ENCODE measurements at regions not wholly inside any gene's neighbourhood (a gene's known extent, or its start where the extent isn't known, plus 50 kb on each side); places are given as distances from the start of the nearest gene placed in this dataset.

DNA sequence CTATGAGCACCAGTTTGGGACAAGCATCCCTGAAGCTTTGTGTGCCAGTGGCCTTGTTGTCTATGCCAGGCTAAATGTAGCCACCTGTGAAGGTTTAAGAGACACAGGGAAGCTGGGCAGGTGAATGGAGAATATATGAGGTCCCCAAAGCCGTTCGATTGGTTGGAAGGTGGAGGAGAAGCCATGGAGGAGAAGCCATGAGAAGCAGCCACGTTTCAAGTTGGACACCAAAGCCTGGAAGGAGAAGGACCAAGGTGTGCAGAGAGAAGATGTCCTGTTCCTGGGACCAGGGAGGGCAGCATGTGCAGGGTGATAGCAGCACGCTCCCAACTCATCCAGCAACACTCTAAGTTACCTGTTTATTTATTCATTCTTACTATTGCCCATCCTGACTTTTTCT, 432.3 kb upstream of the TSHZ3 start:
- DNase-seq (ENCODE audit: low read depth) = no peak
- H3K4me3 ChIP-seq (ENCODE audit: control insufficient read depth, low read depth, low read length) = no peak overlapping the region
- TF ChIP-seq, protein P1, sequence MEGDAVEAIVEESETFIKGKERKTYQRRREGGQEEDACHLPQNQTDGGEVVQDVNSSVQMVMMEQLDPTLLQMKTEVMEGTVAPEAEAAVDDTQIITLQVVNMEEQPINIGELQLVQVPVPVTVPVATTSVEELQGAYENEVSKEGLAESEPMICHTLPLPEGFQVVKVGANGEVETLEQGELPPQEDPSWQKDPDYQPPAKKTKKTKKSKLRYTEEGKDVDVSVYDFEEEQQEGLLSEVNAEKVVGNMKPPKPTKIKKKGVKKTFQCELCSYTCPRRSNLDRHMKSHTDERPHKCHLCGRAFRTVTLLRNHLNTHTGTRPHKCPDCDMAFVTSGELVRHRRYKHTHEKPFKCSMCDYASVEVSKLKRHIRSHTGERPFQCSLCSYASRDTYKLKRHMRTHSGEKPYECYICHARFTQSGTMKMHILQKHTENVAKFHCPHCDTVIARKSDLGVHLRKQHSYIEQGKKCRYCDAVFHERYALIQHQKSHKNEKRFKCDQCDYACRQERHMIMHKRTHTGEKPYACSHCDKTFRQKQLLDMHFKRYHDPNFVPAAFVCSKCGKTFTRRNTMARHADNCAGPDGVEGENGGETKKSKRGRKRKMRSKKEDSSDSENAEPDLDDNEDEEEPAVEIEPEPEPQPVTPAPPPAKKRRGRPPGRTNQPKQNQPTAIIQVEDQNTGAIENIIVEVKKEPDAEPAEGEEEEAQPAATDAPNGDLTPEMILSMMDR (conservative IDR thresholded peaks at IDR 0.05; ENCODE audit: control insufficient read depth, insufficient read depth, low read depth, low read length) = no peak

DNA sequence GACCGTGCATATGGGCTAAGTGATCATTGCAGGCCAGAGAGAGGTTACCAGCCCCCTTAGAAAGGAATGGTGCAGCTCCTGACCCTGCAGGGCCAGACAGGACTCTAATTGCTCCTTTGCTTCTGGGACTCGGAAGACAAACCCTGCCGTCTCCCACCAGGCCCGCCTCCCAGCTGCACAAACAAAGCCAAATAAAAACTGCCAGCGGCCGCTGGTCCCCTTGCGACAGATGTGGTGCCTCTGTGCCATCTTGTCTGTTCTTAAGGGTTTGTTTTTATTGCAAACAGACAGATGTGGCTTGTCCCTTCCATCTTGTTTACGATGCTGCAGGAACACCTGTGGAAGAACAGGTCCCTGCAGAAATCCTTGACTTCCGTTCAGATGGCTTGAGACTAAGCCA, 434.4 kb upstream of the TSHZ3 start:
- no peak for DNase-seq (ENCODE audit: low read depth)
- no peak overlapping the region for H3K4me3 ChIP-seq (ENCODE audit: control insufficient read depth, low read depth, low read length)
- TF ChIP-seq, protein P1 (conservative IDR thresholded peaks at IDR 0.05; ENCODE audit: control insufficient read depth, insufficient read depth, low read depth, low read length) = no peak

DNA sequence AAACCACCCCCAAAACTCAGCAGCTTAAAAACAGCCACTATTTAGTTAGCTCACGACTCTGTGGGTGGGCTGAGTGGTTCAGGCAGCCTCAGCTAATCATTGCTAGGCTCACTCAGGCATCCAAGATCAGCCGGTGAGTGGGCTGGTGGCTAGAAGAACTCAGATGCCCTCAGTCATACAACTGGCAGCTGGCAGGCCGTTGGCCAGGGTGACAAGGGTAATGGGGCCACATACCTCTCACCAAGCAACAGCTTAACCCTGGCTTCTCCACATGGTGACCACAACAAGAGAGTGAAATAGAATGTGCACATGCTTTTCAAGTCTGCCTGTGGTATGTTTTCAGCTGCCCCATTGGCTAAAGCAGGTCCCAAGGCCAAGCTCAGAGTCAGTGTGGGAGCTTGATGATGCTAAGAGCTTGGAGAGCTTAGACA, 435.4 kb upstream of the TSHZ3 start:
- no peak for DNase-seq (ENCODE audit: low read depth)

DNA sequence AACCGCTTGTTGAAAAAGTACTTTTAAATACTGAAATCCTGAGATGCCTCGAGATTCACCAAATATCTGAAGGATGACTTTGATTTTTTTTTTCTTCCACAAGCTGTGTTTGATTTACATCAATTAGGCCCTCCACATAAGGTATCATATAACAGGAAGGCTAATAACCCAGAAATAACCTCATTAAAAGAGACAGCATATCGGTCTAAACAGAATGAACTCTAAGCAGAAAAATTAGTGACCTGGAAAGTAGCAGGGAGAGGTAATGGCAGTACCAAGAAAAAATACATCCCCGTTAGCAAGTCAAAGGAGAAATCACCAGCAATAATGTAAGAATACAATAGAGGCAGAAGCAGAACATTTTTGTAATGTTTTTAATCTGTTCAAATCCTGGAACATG, 452.4 kb upstream of the TSHZ3 start:
- H3K4me3 ChIP-seq (ENCODE audit: control insufficient read depth, low read depth, low read length) = no peak overlapping the region
- DNase-seq (ENCODE audit: low read depth) = no peak
- TF ChIP-seq, protein P1 (conservative IDR thresholded peaks at IDR 0.05; ENCODE audit: control insufficient read depth, insufficient read depth, low read depth, low read length) = no peak

More for the DNA sequence above, 435.4 kb upstream of the TSHZ3 start:
- no peak overlapping the region for H3K4me3 ChIP-seq (ENCODE audit: control insufficient read depth, low read depth, low read length)
- TF ChIP-seq, protein P1 (conservative IDR thresholded peaks at IDR 0.05; ENCODE audit: control insufficient read depth, insufficient read depth, low read depth, low read length) = no peak

DNA sequence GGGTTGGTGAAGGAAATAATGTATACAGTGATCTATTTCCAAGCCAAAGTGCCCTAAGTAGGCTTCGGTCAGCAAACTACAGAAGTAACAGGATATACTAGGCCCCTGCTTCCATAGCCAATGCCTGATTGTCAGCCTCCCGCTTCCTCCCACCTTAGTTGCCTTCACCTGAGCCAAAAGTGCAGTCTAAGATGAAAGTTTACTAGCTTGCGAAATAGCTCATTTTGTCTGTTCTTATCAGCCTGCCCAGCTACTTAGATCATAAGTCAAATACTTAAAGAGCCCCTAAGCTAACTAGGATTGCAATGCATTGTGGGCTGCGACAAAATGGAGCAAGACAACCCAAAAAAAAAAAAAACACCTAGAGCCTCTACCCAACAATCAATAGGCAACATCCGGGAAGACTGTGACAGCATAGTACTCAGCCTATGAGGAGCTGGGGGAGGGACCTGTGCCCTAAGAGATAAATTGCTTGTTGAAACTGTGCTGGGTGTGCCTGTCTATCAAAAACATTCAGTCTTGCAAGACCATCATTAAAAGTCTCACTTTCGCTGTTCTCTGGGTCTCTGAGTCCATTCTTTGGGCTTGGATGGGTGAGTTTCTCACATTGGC, 454.7 kb upstream of the TSHZ3 start:
- no peak overlapping the region for H3K4me3 ChIP-seq (ENCODE audit: control insufficient read depth, low read depth, low read length)
- no peak for DNase-seq (ENCODE audit: low read depth)
- TF ChIP-seq, protein P1 (conservative IDR thresholded peaks at IDR 0.05; ENCODE audit: control insufficient read depth, insufficient read depth, low read depth, low read length) = no peak

DNA sequence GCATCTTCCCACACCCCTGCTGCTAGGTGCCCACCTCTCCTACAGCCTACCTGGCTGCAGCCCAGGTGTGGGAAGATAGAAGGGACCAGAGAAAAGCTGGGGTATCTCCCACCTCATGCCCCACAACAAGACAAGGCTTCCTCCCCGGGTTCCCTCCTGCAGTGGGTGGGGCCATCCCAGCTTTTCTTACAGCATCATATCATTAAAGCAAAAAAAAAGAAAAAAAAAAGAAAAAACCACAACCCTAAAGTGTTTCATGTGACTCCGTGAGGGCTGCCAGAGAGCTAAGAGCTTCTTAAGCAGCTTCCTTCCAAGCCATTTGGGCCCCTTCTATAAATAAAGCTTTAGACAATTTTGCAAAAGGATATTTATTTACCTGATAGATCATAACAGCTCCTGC, 455.4 kb upstream of the TSHZ3 start:
- no peak overlapping the region for H3K4me3 ChIP-seq (ENCODE audit: control insufficient read depth, low read depth, low read length)
- TF ChIP-seq, protein P1 (conservative IDR thresholded peaks at IDR 0.05; ENCODE audit: control insufficient read depth, insufficient read depth, low read depth, low read length) = no peak
- no peak for DNase-seq (ENCODE audit: low read depth)

Data from fibroblast of mammary gland (primary cell).